ENCODE measurements at regions not wholly inside any gene's neighbourhood (a gene's known extent, or its start where the extent isn't known, plus 50 kb on each side); places are given as distances from the start of the nearest gene placed in this dataset.

GRCh38 chr16:14360326-14361037 lies 269.6 kb downstream of the PARN start:
- FAIRE-seq, result no peak

GRCh38 chr16:14358697-14359305 lies 271.3 kb downstream of the PARN start:
- no peak for FAIRE-seq

- FAIRE-seq, result no peak
These were observed 272.7 kb downstream of the PARN start for GRCh38 chr16:14357328-14357727.

GRCh38 chr16:14356064-14356463 lies 274.0 kb downstream of the PARN start:
- no peak for FAIRE-seq

- FAIRE-seq, result no peak
These were observed 275.3 kb downstream of the PARN start for GRCh38 chr16:14354561-14355351.

- no peak for FAIRE-seq
These were observed 276.7 kb downstream of the PARN start for GRCh38 chr16:14353340-14353739.

- FAIRE-seq, result no peak
These were observed 278.4 kb downstream of the PARN start for GRCh38 chr16:14351647-14352046.

- no peak for FAIRE-seq
These were observed 279.4 kb downstream of the PARN start for GRCh38 chr16:14350626-14351025.

- FAIRE-seq, result no peak
These were observed 279.0 kb downstream of the MRTFB start for GRCh38 chr16:14350081-14350480.

- FAIRE-seq, result no peak
These were observed 276.6 kb downstream of the MRTFB start for GRCh38 chr16:14347706-14348105.

- no peak for FAIRE-seq
These were observed 275.4 kb downstream of the MRTFB start for GRCh38 chr16:14346278-14347142.

GRCh38 chr16:14345512-14346115 lies 274.5 kb downstream of the MRTFB start:
- FAIRE-seq, result no peak

GRCh38 chr16:14344945-14345344 lies 273.8 kb downstream of the MRTFB start:
- FAIRE-seq, result no peak

- FAIRE-seq, result no peak
These were observed 273.2 kb downstream of the MRTFB start for GRCh38 chr16:14344292-14344691.

GRCh38 chr16:14341324-14342225 lies 270.5 kb downstream of the MRTFB start:
- FAIRE-seq, result no peak

- FAIRE-seq, result no peak
These were observed 268.6 kb downstream of the MRTFB start for GRCh38 chr16:14339694-14340093.

- no peak for FAIRE-seq
These were observed 267.9 kb downstream of the MRTFB start for GRCh38 chr16:14338969-14339368.

GRCh38 chr16:14338236-14338635 lies 267.1 kb downstream of the MRTFB start:
- FAIRE-seq, result no peak

- FAIRE-seq, result no peak
These were observed 266.4 kb downstream of the MRTFB start for GRCh38 chr16:14337303-14338191.

- no peak for FAIRE-seq
These were observed 264.2 kb downstream of the MRTFB start for GRCh38 chr16:14335297-14335696.
